Activated naive CD4-positive, alpha-beta T cell (primary cell): ENCODE measurements at regions not wholly inside any gene's neighbourhood (a gene's known extent, or its start where the extent isn't known, plus 50 kb on each side); places are given as distances from the start of the nearest gene placed in this dataset.

Experiments
- DNase-seq, 4 experiments: peaks; one replicate each; lab custom pipeline; 2025; lab: John Stamatoyannopoulos, UW

- no peak for DNase-seq
These were observed 71.7 kb upstream of the WDR75 start for GRCh38 chr2:189369566-189369965.

DNA sequence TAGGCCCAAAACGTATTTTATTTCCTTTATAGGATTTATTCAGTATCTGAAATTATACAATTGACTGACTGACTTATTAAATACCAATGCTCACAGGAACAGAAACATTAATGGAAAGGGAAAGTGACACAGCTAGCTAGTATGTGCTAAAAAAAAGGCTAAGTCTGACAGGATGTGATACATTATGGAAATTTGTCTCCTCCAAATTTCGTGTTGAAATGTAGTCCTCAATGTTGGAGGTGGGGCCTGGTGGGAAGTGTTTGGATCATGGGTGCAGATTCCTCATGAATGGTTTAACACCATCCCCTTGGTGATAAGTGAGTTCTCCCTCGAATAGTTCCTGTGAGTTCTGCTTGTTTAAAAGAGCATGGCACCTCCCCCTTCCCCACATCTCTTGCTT, 70.6 kb upstream of the WDR75 start:
- no peak for DNase-seq

DNA sequence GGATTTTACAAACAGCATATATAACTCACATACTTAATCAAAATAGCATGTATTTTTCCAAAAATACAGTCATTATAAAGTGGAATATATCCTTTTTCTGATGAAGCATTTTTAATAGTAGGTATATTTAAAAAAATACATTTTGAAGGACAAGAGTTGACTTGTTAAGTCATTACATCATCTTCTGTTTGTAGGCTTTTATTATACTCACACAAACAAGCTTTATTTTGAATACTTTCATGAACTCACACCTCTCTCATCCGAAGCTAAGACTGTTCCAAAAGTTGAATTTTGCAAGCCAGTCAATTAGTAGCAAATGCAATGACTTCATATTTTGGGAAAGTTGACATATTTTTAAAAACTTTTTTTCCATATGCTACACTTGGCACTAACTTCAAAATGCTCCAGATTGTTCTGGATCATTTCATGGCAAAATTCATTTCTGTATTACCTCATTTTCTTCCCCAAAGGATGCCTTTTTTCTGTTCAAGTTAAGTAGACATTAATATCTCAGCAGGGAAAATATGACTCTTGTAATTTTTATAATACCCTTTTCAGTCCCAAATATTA, 68.5 kb upstream of the WDR75 start:
- no peak for DNase-seq

- no peak for DNase-seq
These were observed 66.8 kb upstream of the WDR75 start for GRCh38 chr2:189374481-189374880.

DNA sequence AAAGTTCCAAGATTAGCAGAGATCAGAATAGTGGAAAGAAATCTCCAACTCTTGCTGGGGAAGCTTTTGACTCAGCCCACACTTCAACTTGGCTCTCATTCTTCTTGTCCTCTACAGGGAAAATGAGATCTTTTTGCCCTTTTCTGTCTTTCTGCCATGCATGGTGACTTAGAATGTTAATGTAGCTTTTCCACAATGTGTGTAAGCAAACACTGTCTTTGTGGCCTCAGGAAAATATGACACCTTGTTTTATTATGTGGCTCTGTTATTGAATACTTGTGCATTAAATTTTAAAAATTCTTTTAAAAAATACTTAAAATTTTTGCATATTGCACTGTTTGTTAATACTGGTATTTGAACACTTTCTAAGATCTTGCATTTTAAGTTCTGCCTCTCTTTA, 65.4 kb upstream of the WDR75 start:
- DNase-seq = no peak

DNA sequence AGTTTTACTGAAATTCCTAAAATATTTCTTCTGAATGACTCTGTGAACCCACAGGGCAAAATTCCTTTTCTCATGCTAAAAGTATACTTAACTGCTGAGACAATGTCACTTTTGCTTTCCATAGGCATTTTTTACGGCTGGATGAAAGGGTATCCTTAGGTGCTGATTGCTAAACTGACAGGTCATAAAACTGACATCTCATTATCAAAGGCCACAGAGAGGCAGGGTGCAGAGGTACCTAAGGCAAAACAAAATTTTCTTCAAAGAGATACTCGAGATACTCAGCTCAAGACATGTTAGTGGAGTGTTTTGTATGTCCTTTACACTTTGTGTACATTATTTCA, 62.0 kb upstream of the WDR75 start:
- DNase-seq = no peak

GRCh38 chr2:189379731-189380261, 61.5 kb upstream of the WDR75 start:
- DNase-seq = no peak

GRCh38 chr2:189382668-189383067, 58.6 kb upstream of the WDR75 start:
- no peak for DNase-seq

DNA sequence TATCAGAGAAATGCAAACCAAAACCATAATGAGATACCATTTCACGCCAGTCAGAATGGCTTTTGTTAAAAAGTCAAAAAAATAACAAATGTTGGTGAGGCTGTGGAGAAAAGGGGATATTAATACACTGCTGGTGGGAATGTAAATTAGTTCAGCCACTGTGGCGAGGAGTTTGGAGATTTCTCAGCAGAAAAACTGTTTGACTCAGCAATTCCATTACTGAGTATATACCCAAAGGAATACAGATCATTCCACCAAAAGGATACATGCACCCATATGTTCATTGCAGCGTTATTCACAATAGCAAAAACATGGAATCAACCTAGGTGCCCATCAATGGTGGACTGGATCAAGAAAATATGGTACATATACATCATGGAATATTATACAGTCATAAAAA, 54.5 kb upstream of the WDR75 start:
- no peak for DNase-seq

GRCh38 chr2:189391201-189391600, 50.1 kb upstream of the WDR75 start:
- DNase-seq = no peak
